HG02943 (cell line): ENCODE measurements at regions not wholly inside any gene's neighbourhood (a gene's known extent, or its start where the extent isn't known, plus 50 kb on each side); places are given as distances from the start of the nearest gene placed in this dataset.
"Not testable (repeated sequence)": the region's sequence is repeated elsewhere in the genome, so short reads cannot be mapped to it uniquely, and the experiment has no call there.

Experiments
- ATAC-seq: cut with Tn5 transposase; IDR thresholded peaks from one replicate; pipeline ENCODE4 v1.9.1; 2021; ENCODE audit warnings: mild to moderate bottlenecking, low read depth, moderate library complexity; ENCODE audit not compliant: unreplicated experiment

DNA sequence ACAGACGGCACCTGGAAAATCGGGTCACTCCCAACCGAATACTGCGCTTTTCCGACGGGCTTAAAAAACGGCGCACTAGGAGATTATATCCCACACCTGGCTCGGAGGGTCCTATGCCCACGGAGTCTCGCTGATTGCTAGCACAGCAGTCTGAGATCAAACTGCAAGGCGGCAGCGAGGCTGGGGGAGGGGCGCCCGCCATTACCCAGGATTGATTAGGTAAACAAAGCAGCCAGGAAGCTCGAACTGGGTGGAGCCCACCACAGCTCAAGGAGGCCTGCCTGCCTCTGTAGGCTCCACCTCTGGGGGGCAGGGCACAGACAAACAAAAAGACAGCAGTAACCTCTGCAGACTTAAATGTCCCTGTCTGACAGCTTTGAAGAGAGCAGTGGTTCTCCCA lies 64.5 kb downstream of the SLC30A10 start:
- ATAC-seq: not testable (repeated sequence)

DNA sequence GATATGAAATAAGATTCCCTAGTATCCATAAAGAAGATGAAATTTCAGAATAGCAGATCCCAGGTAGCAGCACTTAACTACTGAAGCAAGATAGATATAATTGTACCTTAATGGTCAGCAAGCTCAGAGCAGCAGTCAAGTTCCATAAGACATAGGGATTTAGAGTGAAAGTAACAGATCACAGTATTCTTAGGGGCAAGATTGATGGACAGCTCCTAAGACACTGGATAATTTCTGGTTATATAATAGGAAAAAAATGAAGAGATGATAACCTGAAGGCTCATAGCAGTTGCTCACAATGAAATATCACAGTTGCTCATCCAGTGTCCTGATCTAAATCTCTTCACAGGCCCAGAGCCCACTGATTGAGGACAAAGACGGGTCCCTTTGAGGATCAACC lies 66.0 kb downstream of the SLC30A10 start:
- ATAC-seq: no peak

- ATAC-seq: no peak
These were observed 69.4 kb downstream of the SLC30A10 start for GRCh38 chr1:219858980-219859379.

GRCh38 chr1:219847215-219847855 lies 81.0 kb downstream of the SLC30A10 start:
- no peak for ATAC-seq

DNA sequence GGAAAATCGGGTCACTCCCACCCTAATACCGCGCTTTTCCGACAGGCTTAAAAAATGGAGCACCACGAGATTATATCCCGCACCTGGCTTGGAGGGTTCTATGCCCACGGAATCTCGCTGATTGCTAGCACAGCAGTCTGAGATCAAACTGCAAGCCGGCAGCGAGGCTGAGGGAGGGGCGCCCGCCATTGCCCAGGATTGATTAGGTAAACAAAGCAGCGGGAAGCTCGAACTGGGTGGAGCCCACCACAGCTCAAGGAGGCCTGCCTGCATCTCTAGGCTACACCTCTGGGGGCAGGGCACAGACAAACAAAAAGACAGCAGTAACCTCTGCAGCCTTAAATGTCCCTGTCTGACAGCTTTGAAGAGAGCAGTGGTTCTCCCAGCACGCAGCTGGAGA lies 88.8 kb downstream of the SLC30A10 start:
- not testable (repeated sequence) for ATAC-seq

DNA sequence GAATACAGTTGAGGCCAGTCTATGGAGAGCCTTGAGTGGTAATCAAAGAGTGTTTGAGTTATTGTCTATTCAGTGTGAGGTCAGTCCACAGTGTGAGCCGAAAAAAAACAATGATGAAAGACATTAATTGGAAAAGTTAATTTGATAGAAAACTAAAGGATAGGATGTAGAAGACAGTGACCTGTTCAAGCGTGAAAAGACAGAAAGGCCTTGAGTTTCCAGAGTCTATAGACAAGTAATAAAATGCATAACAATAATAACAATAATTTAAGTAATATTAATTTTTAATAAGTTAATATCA lies 90.4 kb downstream of the SLC30A10 start:
- no peak for ATAC-seq

- ATAC-seq: no peak
These were observed 90.9 kb downstream of the SLC30A10 start for GRCh38 chr1:219837274-219837993.

DNA sequence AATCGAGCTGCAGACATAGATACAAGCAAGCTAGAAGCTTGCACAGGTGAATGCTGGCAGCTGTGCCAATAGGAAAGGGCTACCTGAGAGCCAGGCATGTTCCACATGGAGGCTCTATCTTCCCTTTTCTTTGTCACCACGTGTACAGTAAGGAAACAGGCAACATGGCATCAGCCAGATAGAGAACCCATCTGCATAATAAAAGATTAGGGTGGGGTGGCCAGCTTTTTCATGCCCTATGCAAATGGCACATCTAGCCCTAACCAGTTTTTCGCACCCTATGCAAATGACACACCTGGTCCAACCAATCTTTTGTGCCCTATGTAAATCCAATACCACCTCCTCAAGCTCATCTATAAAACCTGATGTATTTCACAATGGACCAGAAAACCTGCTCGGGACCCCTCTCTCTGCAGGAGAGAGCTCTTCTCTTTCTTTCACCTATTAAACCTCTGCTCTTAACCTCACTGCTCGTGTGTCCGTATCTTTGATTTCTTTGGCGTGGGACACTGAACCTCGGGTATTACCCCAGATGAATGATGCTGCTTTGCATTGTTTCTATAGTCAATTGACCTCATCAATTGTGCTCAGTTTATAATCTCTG lies 93.9 kb downstream of the SLC30A10 start:
- ATAC-seq: no peak

DNA sequence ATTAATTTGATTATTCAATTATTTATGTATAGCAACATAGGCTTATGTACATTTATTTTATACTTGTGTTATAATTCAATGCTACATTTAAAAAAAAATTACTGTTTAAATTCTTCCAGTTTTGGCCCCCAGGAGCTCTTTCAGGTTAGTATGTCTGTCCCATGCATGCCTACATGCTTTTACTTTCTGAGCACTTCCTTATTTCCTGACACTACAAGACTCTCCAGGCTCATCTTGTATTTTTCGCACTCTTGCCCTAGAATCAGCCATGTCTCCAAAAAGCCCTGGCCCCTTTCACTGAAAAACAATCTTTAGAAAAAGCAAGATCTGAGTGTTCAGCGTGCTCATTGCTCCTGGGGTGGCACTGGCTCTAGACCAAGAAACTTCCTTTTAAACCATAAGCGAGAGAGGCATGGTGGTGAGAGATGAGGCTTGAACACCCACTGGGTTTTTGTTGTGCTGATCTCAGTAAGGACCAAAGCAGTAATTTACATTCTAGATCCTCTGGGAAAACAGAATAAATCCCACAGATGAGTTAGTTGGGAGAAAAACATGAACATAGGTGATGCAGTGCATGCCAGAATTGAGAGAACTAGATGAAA lies 95.0 kb downstream of the SLC30A10 start:
- ATAC-seq: no peak

DNA sequence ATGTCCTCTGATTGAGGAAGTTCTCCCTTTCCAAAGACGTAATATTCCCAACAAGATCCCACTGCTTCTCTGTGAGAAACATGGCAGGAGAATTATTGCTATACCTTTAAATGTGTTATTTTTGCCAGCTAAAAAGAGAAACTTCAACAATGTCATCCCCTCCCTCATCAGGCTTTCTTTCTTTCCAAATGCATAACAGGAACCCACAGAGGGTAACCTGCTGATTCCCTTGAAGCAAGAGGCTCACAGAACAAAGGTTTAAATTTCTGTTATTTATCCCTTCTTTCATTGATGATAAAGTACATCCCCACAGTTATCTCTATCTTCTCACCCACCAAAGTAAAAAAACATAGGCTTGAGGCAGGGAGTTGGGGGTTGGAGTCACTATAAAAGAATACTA lies 102.1 kb downstream of the SLC30A10 start:
- no peak for ATAC-seq

GRCh38 chr1:219825355-219825754 lies 103.0 kb downstream of the SLC30A10 start:
- ATAC-seq: no peak

DNA sequence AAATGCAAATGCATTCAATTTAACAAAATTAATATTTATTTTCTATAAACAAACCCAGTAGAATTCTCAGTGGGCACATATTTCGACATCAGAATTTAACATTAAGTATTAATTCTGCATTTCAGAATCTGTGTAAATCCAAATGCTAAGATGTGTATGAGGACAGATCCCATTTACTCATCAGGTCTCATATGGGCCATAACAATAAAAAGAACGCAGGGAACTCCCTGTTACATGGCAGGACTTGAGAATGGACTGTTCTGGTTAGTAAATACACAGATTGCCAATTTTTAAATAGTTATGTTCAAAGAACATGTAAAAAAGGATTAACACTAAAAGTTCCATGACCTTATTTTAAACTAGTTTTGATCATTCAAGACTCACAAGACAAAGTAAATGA lies 104.0 kb downstream of the SLC30A10 start:
- ATAC-seq: no peak

DNA sequence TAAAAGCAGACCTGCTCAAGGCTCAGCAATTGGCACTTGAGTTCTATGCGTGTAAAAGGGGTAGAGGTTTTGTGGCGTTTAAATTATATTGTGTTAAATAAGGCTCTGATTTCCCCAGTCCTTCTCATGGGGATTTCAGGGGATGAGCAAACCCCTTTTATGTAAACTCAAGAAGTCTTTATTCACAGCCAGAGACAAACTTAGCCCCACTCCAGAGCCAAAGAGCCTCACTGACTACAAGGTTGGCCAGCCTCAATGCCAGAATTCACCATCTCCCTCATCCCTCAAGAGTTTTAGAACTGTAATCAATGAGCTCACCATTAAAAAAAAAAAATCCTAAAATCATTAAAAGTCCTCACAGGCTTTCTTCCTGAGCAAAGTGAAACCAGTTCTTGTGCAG lies 107.8 kb downstream of the SLC30A10 start:
- no peak for ATAC-seq

DNA sequence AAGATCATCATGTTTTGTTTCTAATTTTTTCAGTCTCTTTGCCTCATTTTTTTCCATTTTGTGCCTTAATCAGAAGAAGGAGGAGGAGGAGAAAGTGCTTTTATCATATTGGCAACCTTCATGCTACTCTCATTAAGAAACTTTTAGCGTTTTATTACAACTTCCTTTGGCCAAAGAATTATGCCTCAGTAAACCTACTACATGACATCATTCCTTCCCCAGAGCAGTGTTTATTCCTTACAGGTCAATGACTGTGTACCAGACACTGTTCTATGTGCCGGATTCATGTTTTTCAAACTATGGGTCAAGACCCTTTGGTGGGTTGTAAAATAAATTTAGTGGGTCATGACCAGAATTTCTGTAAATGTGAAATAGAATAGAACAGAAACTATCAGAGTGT lies 110.4 kb downstream of the SLC30A10 start:
- no peak for ATAC-seq

DNA sequence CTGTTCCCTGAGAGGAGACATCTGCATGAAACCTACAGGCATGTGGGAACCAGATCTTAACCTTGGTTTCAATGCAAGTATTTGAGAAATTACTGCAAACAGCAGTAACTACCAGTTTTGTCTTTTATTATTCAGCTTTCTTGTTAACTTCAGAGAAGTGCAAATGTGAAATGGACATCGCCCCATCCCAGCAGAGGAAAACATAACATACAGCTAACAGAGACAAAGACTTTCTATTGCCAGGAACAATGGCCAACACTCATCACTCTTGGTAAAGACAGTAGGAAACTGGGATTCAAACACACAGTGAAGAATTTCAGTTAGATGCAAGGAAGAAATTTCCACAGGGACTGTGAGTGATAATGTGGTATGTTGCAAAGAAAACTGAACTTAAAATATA lies 115.1 kb downstream of the SLC30A10 start:
- no peak for ATAC-seq

- peak; percentile 85 for ATAC-seq
These were observed 115.7 kb downstream of the SLC30A10 start for GRCh38 chr1:219812491-219813203.

DNA sequence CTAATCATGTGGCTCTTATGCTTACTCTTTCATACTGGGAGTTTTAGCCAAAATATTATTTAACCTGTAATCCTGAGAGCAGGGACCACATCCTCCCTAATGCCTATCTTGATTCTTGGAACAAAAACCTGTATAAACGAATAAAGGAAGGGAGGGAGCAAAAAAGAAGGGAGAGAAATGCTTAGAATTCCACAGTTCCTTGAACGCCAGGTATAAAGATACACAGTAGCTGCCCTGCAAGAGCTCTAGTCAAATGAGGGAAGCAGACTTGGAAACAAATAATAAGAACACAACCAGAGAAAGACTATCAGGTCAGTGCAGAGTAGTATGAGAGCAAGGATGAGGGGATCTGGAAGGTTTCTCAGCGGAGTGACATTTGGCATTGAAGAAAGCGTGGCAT lies 116.3 kb downstream of the SLC30A10 start:
- ATAC-seq: no peak

DNA sequence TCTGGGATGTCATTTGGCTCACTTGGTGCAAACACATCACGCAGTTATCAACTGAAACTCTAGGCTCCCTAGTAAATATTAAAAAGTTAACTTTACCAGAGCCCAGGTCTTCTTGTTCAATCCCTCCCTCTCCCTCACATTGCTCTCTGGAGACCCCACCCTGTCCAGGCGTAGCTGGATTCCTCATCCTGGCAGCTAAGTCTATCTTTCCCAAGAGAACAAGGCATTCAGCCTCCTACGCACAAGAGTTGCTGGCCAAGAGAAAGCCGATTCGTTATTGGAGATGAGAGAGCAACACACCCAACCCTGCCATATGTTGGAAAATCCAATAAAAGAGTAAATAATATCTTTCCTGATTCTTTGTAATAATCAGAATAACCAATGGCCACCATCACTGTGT lies 117.9 kb downstream of the SLC30A10 start:
- no peak for ATAC-seq

GRCh38 chr1:219808790-219809189 lies 119.6 kb downstream of the SLC30A10 start:
- no peak for ATAC-seq

- ATAC-seq: no peak
These were observed 121.7 kb downstream of the SLC30A10 start for GRCh38 chr1:219806642-219807041.

DNA sequence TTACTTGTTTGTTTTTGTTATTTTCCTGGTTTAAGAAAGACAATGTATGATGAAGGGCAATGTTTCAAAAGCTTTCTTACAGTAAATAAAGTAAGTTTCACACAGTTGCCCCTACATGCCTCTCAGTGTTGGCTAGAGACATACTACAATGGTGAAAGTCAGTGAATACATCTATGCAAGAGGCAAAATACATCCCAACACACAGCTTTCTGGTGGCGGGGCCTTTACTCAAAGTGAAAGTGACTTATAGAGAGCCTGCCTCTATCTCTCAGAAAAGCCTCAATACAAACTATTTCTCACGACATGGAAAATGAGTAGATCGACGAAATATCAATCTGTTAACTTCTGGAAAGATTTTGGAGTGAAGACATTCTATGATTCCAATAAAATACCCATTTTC lies 122.3 kb downstream of the SLC30A10 start:
- ATAC-seq: no peak
